NCI-H2107 treated with DMSO at 0.1 percent for 48 hours (cell line): ENCODE measurements at regions not wholly inside any gene's neighbourhood (a gene's known extent, or its start where the extent isn't known, plus 50 kb on each side); places are given as distances from the start of the nearest gene placed in this dataset.
A peak's percentile ranks its signal among the peaks of the same experiment; 100 is the strongest.

ENCODE experiments used
- DNase-seq: peaks from one replicate; lab custom pipeline; 2025; ENCODE audit not compliant: unreplicated experiment; lab: John Stamatoyannopoulos, UW

- no peak for DNase-seq
These were observed 73.1 kb upstream of the PIAS1 start for GRCh38 chr15:67980773-67981685.

GRCh38 chr15:67981848-67982247 lies 72.3 kb upstream of the PIAS1 start:
- DNase-seq, result no peak

- DNase-seq, result no peak
These were observed 62.4 kb upstream of the PIAS1 start for GRCh38 chr15:67991706-67992105.

- peak; percentile 3 for DNase-seq
These were observed 61.7 kb upstream of the PIAS1 start for GRCh38 chr15:67992411-67992810.

GRCh38 chr15:67992834-67993233 lies 61.3 kb upstream of the PIAS1 start:
- DNase-seq, result no peak

- no peak for DNase-seq
These were observed 56.1 kb upstream of the PIAS1 start for GRCh38 chr15:67997996-67998395.

GRCh38 chr15:67998599-67999133 lies 55.4 kb upstream of the PIAS1 start:
- DNase-seq, result no peak

- DNase-seq, result no peak
These were observed 54.6 kb upstream of the PIAS1 start for GRCh38 chr15:67999320-68000100.

- DNase-seq, result no peak
These were observed 53.4 kb upstream of the PIAS1 start for GRCh38 chr15:68000754-68001153.

GRCh38 chr15:68001811-68002210 lies 52.3 kb upstream of the PIAS1 start:
- no peak for DNase-seq

GRCh38 chr15:68003297-68003696 lies 50.8 kb upstream of the PIAS1 start:
- no peak for DNase-seq
